ENCODE measurements at regions not wholly inside any gene's neighbourhood (a gene's known extent, or its start where the extent isn't known, plus 50 kb on each side); places are given as distances from the start of the nearest gene placed in this dataset.

- TF ChIP-seq, protein P1, sequence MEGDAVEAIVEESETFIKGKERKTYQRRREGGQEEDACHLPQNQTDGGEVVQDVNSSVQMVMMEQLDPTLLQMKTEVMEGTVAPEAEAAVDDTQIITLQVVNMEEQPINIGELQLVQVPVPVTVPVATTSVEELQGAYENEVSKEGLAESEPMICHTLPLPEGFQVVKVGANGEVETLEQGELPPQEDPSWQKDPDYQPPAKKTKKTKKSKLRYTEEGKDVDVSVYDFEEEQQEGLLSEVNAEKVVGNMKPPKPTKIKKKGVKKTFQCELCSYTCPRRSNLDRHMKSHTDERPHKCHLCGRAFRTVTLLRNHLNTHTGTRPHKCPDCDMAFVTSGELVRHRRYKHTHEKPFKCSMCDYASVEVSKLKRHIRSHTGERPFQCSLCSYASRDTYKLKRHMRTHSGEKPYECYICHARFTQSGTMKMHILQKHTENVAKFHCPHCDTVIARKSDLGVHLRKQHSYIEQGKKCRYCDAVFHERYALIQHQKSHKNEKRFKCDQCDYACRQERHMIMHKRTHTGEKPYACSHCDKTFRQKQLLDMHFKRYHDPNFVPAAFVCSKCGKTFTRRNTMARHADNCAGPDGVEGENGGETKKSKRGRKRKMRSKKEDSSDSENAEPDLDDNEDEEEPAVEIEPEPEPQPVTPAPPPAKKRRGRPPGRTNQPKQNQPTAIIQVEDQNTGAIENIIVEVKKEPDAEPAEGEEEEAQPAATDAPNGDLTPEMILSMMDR (IDR thresholded peaks at IDR 0.05), result no peak
Observed at GRCh38 chr16:85370881-85371651, 242.1 kb upstream of the GSE1 start.

DNA sequence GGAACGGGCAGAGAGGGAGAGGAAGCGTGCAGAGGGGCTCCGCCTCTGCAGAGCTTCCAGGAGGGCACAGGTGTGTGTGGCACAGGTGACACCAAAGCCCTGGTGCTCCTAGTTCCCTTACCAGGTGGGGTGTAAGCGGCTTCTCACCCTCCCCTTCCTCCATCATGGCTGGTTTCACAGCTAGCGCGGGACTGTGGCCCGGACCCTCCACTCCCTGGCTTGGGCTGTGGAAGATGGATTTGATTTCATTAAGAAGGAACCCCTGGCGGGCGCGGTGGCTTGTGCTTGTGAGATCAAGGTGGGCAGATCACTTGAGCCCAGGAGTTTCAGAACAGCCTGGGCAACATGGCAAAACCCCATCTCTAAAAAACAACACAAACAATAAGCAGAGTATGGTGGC lies 241.2 kb upstream of the GSE1 start:
- TF ChIP-seq, protein P1 (IDR thresholded peaks at IDR 0.05), result no peak

DNA sequence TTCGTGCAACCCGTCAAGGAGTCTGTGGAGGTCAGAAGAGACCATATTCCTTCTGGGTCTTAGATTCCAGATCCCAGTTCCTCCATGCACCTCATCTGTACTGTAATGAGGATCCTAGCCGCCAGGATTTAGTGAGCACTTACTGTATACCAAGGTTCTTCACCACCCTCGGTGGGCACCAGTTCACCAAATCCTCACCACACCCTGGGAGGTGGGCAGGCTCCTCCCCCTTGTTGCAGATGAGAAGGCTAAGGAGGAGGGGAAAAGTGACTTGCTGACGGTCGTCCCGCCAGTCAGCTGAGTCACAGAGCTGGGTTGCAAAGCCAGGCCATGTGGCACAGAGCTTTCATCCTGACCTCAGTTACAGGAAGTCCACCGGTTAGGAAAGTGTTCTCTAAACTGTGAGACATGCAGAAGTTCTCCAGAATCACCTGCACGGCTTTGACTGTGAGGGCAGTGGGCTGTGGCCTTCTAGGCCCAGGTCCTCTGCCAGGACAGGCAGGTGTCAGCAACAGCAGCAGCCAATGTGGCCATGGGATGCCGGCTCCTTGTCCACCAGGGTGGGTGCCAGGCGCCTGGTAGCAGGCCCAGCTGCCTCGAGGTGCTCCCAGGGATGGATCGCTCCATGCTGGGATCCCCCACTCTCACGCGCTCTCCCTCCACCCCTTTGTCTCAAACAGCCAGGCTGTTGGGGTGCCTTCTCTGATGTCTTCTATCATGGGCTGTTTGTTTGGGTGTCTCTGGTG lies 240.3 kb upstream of the GSE1 start:
- TF ChIP-seq, protein P1 (IDR thresholded peaks at IDR 0.05), result no peak

DNA sequence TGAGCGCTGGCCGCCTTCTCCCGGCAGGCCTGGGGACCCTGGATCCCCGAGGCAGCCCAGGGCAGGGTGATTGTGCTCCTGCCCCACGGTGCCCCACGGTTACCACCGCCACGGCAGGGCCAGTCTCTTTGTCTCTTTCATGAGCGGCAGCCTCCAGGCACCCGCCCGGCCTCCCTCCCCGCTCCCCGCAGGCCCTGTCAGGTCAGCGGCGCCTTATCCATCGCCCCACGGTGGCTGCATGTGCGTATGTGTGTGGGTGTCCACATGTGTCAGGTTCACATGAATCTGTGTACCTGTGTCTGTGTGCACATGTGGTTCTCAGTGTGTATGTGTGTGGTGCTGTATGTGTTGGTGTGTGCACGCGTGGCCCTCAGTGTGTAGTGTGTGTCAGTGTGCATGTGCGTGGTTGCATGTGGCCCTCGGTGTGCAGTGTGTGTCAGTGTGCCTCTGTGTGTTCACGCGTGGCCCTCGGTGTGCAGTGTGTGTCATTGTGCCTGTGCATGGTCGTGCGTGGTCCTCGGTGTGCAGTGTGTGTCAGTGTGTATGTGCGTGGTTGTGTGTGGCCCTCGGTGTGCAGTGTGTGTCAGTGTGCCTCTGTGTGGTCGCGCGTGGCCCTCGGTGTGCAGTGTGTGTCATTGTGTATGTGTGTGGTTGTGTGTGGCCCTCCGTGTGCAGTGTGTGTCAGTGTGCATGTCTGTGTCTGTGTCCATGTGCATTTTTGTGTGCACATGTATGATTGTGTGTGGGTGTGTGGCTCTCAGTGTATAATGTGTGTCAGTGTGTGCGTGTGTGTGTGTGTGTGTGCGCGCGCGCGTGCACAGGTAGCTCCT lies 239.2 kb upstream of the GSE1 start:
- TF ChIP-seq, protein P1 (IDR thresholded peaks at IDR 0.05), result no peak

DNA sequence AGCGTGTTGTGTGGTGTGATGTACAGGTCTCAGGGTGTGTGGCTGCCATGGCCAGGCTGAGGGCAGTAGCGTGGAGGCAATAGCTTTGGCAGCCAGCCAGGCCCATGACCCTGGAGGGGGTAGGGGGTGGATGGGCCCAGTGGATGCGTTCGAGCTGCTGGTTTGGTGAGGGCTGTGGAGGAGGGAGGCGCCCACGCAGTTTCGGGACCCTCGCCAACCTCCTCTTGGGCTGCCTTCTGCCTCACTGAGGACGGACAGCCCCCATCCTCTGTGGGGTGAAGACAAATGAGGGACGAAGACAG lies 238.6 kb upstream of the GSE1 start:
- TF ChIP-seq, protein P1 (IDR thresholded peaks at IDR 0.05), result no peak

- TF ChIP-seq, protein P1 (IDR thresholded peaks at IDR 0.05), result no peak
Observed at GRCh38 chr16:85375282-85375681, 237.8 kb upstream of the GSE1 start.

DNA sequence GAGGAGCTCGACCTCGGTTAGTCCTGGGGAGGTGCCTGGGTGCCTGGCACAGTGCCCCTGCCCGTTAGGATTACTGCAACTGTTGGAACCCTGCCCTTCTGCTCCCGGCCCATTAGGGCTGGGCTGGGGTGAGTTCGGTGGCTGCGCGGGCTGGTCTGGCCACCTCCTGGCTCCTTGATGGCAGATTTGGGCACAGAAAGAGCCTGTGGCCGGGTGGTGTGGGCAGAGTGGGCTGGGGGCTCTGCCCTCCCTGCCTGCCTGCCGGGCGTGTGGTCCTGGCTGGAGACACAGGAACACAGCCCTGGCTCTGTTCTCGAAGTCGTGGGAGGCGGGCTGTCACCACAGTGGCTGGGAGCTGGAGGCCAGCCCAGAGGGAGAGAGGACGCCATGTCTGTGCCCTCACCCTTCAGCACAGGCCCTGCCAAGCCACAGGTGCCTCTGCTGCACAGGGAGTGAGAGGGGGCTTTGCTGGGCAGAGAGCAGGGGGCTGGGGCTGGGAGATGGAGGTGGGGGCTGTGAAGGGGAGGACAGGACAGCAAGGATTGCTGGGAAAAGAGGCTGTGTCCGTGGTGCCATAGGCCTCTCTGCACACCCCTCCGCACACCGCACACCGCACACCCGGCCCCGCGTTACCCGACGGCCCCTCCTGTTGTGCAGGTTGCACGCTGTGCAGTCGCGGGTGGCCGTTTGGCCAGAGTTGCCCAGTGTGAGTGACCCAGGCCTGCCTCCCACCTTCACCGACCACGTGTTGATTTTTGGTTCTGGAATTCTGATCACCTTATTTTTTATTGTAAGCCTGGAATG lies 236.6 kb upstream of the GSE1 start:
- TF ChIP-seq, protein P1 (IDR thresholded peaks at IDR 0.05), result no peak

Data from LNCAP (cell line).